ENCODE measurements at regions not wholly inside any gene's neighbourhood (a gene's known extent, or its start where the extent isn't known, plus 50 kb on each side); places are given as distances from the start of the nearest gene placed in this dataset.
A peak's percentile ranks its signal among the peaks of the same experiment; 100 is the strongest.

- TF ChIP-seq CTCF (IDR thresholded peaks at IDR 0.05; ENCODE audit: insufficient read depth, low read length, missing control alignments): no peak
- CTCF ChIA-PET: no interaction called here
- peak; percentile 36 for DNase-seq (ENCODE audit: low read depth, low spot score)
Measured at GRCh38 chr15:29337156-29337959, 67.7 kb upstream of the NSMCE3 start.

GRCh38 chr15:29334544-29334943, 64.9 kb upstream of the NSMCE3 start:
- H3K4me3 ChIP-seq (ENCODE audit: low read depth, low read length): no peak overlapping the region
- DNase-seq (ENCODE audit: low read depth, low spot score): no peak
- CTCF ChIA-PET: no interaction called here
- POLR2A ChIA-PET: no interaction called here
- TF ChIP-seq CTCF (IDR thresholded peaks at IDR 0.05; ENCODE audit: insufficient read depth, low read length, missing control alignments): no peak

More at GRCh38 chr15:29337156-29337959, 67.7 kb upstream of the NSMCE3 start:
- no peak overlapping the region for H3K4me3 ChIP-seq (ENCODE audit: low read depth, low read length)
- POLR2A ChIA-PET: no interaction called here

- no peak for DNase-seq (ENCODE audit: low read depth, low spot score)
- TF ChIP-seq CTCF (IDR thresholded peaks at IDR 0.05; ENCODE audit: insufficient read depth, low read length, missing control alignments): no peak
- CTCF ChIA-PET: no interaction called here
- no peak overlapping the region for H3K4me3 ChIP-seq (ENCODE audit: low read depth, low read length)
- POLR2A ChIA-PET: no interaction called here
Measured at GRCh38 chr15:29333261-29333660, 63.6 kb upstream of the NSMCE3 start.

- no peak overlapping the region for H3K4me3 ChIP-seq (ENCODE audit: low read depth, low read length)
- ChIA-PET POLR2A (no interaction called here), CTCF (no interaction called here)
- TF ChIP-seq CTCF (IDR thresholded peaks at IDR 0.05; ENCODE audit: insufficient read depth, low read length, missing control alignments): no peak
- DNase-seq (ENCODE audit: low read depth, low spot score): no peak
Measured at GRCh38 chr15:29331669-29332068, 62.0 kb upstream of the NSMCE3 start.

GRCh38 chr15:29331071-29331470, 61.4 kb upstream of the NSMCE3 start:
- no peak for DNase-seq (ENCODE audit: low read depth, low spot score)
- no peak for TF ChIP-seq CTCF (IDR thresholded peaks at IDR 0.05; ENCODE audit: insufficient read depth, low read length, missing control alignments)
- ChIA-PET CTCF (no interaction called here), POLR2A (no interaction called here)
- no peak overlapping the region for H3K4me3 ChIP-seq (ENCODE audit: low read depth, low read length)

GRCh38 chr15:29324746-29325145, 55.1 kb upstream of the NSMCE3 start:
- POLR2A ChIA-PET: no interaction called here
- CTCF ChIA-PET: no interaction called here
- TF ChIP-seq CTCF (IDR thresholded peaks at IDR 0.05; ENCODE audit: insufficient read depth, low read length, missing control alignments): no peak
- no peak overlapping the region for H3K4me3 ChIP-seq (ENCODE audit: low read depth, low read length)
- peak; percentile 52 for DNase-seq (ENCODE audit: low read depth, low spot score)
